ENCODE measurements at regions not wholly inside any gene's neighbourhood (a gene's known extent, or its start where the extent isn't known, plus 50 kb on each side); places are given as distances from the start of the nearest gene placed in this dataset.

DNA sequence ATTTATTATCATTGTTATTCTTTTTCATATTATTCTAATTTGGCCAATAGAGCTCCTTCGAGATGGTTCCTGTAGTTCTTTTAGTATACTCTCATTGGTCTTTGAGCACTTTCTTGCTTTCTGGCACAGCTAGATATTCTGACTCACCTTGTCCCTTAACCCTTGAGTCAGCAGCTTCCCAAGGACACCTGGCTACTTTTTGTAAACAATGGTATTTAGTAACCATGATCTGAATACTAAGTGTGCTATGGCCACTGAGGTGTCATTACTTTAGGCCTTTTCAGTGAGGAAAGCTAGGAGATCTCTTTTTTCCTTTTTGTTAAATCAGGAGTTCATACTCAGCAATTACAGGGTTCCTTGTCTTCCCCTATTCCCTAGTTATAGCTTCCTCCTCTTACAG is 126.5 kb upstream of the CITED2 start:
- no peak for DNase-seq (ENCODE audit: low read depth)

DNA sequence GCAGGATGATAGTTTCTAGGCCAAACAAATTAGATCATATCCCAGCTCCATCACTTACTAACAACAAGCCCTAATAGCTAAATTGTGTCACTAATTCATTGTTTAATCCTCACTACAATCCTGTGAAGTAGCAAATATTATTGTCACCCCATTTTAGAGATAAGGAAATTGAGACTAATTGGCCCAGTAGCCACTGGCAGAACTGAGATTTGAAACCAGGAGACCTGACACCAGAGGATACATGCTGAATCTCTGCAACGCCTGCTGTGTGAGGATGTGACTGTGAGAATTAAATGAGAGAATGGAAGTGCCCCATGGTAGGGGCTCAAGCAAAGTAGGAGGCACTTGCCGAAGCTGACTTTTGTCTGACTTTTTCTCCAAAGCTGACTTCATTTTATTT is 124.3 kb upstream of the CITED2 start:
- DNase-seq (ENCODE audit: low read depth), result no peak

DNA sequence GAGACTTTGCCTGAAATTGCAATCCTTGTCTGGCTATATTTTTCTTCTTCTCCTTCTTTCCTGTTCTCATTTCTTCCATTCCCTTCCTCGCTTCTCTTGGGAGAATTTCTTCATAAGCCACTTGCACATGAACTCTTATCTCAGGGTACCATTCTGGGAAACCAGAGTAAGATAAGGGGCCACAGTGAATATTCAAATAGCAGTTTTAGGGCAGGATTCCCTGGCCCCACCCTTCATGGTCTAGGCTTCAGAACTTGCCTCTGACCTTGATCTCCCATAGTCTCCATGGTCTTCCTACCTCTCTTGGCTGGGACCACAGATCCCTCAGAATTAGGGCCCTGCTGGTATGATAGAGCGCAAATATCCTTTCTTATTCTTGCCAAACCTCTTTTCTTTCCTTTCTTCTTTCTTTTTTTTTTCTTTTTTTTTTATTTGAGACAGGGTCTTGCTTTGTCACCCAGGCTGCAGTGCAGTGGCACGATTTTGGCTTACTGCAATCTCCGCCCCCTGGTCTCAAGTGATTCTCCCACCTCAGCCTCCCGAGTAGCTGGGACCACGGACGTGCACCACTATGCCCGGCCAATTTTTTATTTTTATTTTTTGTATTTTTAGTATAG is 123.0 kb upstream of the CITED2 start:
- DNase-seq (ENCODE audit: low read depth), result no peak

DNA sequence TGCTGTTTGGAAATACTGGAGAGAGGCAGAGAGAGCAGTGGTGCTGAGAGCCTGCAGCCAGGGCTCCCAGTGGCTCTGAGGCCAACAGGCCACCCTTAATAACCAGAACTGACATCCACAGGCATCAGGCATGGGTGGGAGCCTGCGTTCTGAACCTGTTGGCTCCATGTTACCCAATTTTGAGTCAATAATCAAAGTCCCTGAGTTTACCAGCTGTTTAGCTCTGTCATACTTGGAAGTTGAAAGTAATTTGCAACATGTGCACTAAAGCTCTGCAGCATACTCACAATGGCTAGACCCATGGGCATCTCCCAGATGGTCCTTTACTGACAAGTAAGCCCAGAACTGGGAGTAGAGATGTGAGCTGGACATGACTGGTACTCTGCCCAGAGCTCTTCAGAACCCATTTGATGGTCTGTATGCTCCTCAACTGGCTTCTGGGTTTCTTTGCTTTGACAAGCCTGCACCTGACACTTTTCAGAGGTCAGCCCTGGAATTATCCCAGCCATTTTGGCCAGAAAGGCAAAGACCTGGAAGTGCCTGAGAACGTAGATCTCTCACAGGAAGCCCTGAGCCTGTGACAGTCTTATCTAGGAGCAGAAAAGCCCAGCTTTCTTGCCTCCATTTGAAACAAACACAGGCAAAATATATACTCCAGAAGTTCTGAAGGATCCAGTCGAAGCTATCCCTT is 122.4 kb upstream of the CITED2 start:
- no peak for DNase-seq (ENCODE audit: low read depth)

DNA sequence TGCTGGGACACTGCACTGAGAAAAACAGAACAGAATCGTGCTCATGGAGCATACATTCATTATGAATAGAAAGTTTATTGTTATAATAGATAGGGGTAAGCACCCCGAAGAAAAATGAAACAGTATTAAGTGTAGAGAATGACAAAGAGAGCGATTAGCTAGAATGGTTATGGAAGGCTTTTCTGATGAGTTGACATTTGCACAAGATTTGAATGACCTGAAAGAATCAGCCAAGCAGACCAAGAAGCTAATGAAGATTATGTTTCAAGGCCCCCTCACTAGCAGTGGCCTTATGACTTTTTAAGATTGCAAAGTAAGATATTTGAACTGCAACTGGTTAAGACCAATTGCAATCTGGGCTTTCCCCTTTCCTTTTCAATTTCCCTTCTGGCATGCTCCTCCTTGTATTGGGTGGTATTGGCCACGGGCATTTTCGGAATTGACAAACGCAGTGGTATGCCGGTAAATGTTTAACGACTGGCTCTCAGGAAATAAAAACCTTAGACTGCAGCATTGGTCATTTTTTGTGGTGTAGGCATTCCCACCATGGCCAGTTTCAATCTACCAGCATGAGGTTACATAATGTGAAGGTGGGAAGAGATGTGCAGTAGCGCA is 120.0 kb upstream of the CITED2 start:
- DNase-seq (ENCODE audit: low read depth), result no peak

DNA sequence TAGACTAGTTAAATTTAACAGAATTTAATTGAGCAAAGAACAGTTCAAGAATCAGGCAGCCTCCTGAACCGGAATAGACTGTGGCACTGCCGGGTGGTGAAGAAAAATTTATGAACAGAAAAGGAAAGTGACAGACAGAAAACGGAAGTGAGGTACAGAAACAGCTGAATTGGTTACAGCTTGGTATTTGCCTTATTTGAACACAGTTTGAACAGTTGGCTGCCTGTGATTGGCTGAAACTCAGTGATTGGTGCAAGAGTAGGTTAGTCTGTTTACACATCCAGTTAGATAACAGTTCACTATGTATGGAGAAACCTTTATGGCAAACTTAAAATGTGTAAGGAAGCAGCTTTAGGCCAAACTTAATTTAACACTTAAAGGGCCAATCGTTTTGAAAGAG is 116.0 kb upstream of the CITED2 start:
- DNase-seq (ENCODE audit: low read depth), result peak; percentile 3

DNA sequence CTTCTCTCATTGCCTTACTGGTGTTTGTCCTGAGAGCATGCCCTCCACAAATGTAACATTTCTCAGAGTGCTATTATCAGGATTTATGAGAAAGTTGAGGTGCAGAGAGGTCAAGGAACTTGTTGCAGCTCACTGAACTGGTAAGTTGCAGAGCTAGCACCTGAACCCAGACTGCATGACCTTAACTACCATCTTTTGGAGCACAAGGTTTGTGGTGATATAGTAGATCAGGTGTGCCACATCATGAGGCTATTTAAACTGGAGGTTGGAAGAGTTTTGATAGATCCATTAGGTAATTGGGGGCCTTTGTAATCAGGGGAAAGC is 112.0 kb upstream of the CITED2 start:
- DNase-seq (ENCODE audit: low read depth), result no peak

DNA sequence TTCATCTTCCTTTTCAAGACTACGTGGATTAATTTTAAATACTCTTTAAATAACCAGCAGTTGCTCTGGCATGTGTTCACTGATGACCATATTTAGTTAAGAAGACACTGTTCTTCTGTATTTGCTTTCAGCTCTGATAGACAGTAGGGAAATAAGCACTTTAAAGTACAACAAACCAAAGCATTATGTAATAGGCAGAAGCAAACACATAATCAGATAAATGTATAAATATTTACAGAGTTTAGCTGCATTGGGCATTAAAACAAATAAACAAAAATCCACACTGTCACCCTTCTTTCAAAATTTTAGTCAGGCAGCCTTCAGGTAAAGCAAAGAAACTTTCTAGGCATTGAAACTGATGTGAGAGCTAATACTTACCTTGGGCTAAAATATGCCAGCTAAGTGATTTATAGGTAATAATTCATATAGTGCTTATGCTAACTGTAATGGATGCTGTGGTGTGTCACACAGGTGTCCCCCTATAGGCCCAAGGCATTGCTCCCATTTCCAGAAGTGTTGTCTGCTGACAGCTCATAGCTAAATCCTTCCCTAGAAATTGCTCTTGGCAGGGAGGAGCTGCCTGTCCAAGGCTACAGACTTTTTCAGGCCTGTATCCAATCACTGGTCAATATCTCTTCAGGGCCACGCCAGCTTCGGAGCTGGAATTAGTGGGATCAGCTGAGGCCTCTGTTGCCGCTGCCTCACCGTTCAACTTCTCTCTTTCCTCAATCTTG is 111.5 kb upstream of the CITED2 start:
- DNase-seq (ENCODE audit: low read depth), result no peak

DNA sequence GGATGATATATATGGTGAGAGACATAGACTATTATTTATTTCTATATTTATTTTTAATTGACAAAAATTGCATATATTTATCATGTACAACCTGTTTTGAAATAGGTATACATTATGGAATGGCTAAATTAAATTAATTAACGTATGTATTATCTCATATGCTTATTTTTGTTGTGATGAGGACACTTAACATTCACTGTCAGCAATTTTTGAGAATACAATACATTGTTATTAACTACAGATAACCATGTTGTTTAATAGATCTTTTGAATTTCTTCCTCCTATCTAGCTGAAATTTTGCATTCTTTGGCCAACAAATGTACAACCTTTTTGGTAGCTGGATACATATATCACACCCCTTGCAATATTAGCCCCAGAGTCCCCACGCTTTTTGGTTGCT is 110.7 kb upstream of the CITED2 start:
- DNase-seq (ENCODE audit: low read depth), result no peak

DNA sequence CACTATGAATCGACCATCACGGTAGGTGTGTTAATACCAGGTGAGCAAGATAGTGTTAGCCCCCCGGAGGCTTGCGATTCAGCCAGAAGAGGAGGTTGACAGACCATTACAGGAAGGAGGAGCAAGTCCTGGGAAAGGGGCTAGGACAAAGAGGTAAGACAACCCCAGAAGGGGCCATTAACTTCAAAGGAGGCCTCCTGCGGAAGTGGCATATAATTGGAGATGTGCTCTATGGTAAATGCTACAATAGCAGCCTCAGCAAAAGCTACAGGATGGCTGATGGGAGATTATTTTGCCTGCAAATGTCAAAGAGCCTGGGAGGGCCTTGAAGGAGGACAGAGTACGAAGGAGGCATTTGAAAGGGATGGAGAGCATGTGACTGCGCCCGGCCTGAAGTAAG is 108.6 kb upstream of the CITED2 start:
- no peak for DNase-seq (ENCODE audit: low read depth)

DNA sequence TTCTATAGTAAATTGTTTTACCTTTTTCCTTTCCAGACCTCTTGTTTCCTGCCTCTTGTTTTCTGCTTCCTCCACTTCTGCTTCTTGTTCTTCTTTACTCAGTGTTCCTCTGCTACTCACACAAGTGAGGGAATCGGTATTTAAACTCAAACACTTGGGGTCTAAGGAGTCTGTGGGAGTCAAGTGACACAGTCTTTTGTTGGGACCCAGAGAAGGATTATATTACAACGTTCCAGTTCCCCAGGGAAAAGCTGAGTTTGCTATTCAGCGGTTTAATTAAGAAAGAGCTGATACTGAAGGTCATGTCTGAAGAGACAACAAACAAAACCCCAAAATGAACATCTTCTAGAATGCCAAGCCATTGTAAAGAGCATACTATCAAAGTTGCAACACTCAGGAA is 107.8 kb upstream of the CITED2 start:
- no peak for DNase-seq (ENCODE audit: low read depth)

DNA sequence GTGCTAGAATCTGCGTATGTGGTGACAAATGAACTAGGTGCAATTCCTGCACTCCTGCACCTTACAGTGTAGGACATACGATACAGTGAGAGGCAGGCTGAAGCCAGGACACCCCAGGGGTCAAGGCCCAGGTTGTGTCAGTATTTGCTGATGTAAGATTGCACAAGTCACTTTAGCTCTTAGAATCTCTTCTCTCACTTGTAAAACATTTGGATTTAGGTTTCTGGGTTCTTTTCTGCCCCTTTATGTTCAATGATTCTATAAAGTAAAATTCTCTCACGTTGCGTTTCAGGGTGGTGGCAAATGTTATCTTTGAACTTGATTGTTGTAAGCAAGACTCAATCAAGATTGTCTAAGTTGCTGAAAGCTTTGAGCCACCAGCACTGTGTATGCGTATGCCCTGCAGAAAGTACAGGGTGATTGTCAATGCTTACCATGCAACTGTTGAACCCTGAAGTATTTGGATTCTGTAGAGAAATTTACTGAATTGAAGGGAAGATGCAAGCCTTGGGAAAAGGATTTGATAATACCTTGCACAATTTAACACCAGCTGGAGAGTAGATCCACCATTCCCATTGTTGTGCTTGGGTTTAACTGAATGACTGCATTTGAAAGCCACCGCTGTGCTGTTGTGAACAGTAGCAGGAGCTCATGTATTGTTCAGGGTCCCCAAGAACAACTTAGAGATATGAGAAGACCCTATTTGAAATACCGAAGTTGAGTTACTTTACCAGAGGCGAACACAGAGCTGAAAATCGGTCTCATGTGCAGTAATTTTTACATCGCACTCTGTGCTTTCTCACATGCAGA is 106.1 kb upstream of the CITED2 start:
- no peak for DNase-seq (ENCODE audit: low read depth)

DNA sequence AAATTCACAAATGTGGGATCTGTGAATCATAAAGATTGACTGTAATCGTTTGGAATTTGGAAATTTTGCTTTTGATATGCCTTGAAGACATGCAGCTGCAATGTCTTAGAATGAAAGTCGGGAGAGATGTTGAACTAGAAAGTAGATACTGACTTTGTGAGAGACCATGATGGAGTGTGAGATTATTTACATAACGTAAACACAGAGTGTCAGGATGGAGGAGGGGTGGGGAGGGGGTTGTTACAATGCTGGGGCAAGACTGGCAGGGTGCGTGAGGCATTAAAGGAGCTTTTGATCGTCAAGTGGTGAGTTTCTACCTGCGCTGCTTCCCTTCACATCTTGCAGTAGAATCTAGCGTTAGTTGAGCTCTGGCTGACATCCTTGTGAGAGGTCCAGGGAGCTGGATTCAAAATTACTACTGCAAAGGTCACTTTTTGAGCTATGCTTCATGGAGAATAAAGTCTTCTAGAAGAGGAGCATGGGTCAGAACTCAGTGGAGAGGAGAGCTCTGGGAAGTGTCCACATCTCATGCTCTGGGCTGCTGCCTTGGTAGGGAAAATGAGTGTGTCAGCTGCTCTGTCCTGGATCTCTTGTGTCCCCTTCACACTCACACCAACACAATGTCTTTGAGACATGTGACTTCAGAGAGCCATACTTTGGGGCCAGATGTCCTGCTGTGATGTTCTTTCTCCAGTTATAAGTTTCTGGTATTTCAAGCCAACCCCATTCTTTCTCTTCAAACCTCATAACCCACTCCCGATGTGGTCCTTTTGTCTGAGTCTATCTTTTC is 105.2 kb upstream of the CITED2 start:
- DNase-seq (ENCODE audit: low read depth), result no peak

DNA sequence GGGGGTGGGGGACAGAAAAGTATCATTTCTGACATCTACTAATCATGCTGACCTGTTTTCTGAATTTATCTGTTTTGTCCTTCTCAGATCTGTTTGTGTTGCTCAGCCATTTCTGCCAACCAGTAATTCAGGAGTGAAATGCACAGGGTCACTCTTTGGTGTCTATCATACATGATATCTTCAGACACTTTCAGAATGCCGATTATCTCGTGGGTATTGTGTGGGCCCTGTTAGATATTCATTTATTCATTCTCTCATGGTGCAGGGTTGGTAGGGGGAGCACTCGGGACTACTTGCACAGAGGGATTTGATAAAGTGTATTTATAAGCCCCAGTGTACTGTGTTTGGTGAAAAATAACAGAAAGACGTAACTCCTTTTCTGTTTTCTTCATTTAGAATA is 101.2 kb upstream of the CITED2 start:
- no peak for DNase-seq (ENCODE audit: low read depth)

DNA sequence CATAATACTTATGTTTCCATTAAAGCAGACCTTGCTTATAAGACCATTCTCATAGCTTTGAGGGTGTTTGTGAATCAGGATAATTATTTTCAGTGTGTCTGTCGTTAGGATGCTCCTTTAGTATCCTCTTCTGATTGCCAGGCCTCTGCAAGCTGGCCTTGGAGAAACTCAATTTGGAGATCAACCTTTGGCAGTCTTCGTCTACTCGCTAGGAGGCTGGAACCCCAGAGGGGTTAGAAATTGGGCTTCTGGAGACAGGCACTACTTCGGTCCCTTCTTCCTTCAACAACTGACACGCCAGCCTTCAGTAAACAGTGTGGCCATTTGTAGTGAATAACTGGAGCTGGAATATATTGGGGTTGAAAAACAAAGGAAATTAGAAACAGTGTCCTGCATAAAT is 100.8 kb upstream of the CITED2 start:
- DNase-seq (ENCODE audit: low read depth), result no peak

DNA sequence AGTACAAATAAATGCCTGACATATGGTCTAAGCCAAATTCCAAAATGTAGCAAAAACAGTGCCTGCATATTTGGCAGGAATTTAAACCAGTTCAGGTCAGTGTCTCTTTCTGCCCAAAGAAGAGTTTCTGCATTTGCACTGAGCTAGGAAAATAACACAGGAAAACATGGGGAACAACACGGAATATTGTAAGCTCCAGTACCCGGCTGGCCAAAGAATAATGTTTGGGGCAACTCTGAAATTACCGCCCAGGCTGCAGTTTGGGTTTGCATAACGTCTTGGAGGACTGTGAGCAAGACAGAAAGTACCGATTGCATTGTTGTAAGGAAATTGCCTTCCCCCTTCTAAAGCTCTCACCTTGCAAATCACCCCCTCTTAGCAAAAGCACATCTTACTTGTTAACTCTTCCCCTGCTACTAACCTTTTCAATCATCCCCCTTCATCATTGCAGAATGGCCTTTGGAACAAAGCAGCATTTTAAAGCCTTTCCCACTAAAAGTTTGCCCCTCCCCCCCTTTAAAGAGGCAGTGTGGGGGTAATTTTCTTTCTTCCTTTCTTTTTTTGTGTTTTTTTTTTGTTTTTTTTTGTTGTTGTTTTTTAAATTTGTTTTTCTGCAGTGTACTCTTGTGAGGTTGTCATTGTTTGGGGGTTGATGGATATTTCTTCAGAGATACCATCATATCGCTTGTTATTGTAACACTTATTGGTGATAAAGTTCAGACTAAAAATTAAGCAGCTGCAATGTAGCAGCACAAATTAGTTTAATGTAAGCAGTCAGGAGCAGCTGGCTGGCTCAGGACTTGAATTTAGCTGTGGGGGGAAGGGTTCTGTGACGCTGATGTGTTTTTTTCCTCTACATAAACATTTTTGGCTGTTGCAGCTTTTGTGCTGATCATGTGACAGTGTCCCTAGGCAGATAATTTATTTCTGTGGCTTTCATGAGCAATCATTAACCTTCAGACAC is 100.0 kb upstream of the CITED2 start:
- no peak for DNase-seq (ENCODE audit: low read depth)

DNA sequence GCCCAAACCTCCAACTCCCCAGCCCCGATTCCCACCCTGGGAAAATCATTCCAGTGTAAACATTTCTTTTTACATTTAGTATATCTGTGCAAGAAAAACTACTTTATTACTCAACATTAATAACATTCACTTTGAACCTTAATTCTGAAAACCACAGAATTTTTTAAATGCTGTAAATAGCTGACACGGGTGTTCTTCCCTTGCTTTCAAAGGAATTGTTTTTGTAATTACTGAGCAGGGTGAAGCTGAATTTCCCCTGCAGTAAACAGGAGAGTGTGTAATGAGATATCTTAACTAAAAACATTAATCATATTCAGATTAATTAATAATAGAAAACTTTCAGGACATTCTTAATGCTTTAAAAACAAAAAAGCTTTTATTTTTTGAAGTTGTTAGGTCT is 99.3 kb upstream of the CITED2 start:
- DNase-seq (ENCODE audit: low read depth), result no peak

DNA sequence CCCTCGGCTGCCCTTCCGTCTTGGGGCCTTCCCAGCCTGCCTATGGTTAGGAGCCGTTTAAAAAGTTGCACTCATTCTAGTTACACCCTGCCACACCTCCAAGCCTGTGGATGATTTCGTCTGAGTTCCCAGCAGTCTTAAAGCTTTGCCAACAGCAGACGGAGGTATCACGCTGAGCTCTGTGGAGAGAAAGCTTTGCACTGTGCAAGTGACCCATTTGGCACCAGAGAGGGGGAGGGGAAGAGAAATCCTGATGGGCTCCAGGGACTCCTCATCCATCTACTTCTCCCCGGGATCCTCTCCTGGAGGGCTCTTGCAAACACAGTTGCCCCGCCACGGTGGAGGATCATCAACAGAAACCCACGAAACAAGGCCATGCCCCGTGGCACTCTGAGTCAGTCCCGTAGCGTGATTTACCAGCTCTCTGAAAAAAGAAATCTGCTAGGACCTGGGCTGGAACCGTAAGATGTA is 98.8 kb upstream of the CITED2 start:
- DNase-seq (ENCODE audit: low read depth), result no peak

DNA sequence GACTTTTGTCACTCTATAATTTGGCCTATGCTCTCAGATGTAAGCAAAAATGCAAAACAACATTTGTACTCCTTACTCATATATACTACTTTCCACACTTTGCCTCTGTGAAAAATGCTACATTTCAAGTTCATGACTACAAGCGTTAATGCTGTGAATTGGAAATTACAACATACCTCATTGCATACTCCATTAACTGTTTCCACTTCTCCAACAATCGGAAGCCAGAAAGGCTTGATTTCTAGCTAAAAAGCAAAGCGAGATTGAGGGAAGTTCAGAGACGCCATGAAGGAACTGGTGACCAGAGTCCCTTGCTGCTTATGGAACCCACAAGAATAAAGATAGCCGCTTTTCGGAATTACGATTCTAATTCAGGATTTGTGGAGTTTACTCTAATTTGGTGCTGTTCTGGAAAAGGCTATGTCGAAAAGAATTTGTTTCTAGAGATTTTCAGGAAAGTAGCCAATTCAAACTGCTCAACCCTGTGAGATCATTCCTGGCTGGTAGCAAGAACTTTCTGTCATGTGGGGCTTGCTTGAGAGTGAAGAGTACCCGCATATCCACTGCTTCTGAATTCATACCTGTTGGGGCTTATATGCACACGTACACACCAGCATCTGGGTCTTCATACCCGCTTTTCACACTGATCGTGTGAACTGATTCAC is 98.0 kb upstream of the CITED2 start:
- no peak for DNase-seq (ENCODE audit: low read depth)

DNA sequence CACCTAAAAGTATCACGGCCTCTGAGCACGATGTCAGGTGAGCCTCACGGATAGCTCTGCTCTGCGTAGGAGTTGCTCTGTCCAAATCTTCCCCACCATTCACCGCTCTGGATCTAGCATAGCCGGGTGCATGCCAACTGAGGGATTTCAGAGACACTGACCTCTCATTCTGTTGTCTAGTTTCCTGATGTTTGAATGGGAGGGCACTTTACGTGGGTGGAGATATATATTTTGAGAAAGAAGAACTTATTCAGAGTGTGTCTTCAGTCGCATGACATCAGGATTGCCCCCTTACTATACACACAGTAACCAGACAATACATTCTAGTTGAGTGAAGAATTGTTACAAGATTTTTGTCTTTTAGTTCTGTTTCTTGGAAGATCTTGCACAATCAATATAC is 96.5 kb upstream of the CITED2 start:
- no peak for DNase-seq (ENCODE audit: low read depth)

All from T-helper 22 cell (primary cell).